ENCODE measurements at regions not wholly inside any gene's neighbourhood (a gene's known extent, or its start where the extent isn't known, plus 50 kb on each side); places are given as distances from the start of the nearest gene placed in this dataset.

- TF ChIP-seq CTCF (IDR thresholded peaks at IDR 0.05 in 4 of 5, conservative IDR thresholded peaks at IDR 0.05 in 1 of 5), result no peak
- TF ChIP-seq POLR2A (IDR thresholded peaks at IDR 0.05), result no peak
Observed at GRCh38 chr4:110852793-110853192, 229.9 kb upstream of the PITX2 start.
